GM13977 (cell line): ENCODE measurements at regions not wholly inside any gene's neighbourhood (a gene's known extent, or its start where the extent isn't known, plus 50 kb on each side); places are given as distances from the start of the nearest gene placed in this dataset.
"Not testable (repeated sequence)": the region's sequence is repeated elsewhere in the genome, so short reads cannot be mapped to it uniquely, and the experiment has no call there.

ENCODE experiments used
- DNase-seq: peaks from one replicate; pipeline ENCODE4 v3.0.0; 2012; ENCODE audit warnings: low spot score
- CTCF ChIP-seq: IDR thresholded peaks from 2 replicates; pipeline ENCODE4 v1.5.1; 2012; ENCODE audit warnings: mild to moderate bottlenecking, control low read depth; ENCODE audit not compliant: insufficient read depth; ENCODE audit errors: extremely low read depth, missing control alignments
- in situ Hi-C: fragments of 300-500 bp; cut with MboI; formaldehyde crosslinking; loops from one replicate; pipeline ENCODE4 v1.12.0; 2022; ENCODE audit warnings: low sequenced_read_pairs, low pct_unique_long_range_greater_than_20kb, mixed read lengths, inconsistent platforms; ENCODE audit not compliant: unreplicated experiment

DNA sequence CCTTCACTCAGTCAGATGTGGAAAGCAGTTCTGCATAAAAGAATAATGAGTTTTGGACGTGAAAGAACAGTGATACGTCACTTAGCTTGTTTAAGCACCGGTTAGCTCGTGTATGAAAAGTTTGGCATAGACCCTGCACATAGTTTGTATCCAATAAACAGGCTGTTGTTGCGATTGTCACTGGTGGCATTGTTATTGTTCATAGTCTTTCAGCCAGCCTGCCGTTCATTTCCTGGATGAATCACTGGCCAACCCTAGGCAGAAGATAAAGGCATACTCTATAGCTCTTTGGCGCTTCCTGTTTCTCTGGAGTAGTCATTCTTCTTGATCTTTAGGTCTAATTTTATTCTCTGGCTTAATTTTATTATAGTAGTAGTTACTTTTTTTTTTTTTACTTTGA is 57.8 kb upstream of the ANKRD30A start:
- no peak for DNase-seq
- in situ Hi-C loops: no loop called here
- no peak for TF ChIP-seq CTCF

GRCh38 chr10:37062296-37062695 is 63.1 kb upstream of the ANKRD30A start:
- in situ Hi-C loops, DNase-seq: not testable (repeated sequence)

DNA sequence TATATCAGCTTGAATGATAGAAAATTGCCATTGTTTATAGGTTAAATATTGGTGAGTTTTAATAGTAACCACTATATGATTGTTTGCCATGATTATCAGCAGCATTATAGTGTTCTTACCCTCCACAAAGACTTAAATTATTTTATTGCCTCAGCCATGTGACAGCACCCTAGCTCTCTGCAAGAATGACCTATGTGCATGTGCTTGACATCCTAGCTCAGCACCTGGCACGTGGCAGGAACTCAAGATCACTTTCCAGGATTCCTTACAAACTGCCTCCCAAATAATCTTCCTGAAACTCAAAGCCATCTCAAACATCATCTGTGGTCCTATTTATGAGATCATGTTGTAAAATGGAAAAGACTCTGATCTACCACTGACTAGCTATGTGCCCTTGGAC is 68.1 kb upstream of the ANKRD30A start:
- TF ChIP-seq CTCF: no peak
- DNase-seq: no peak
- in situ Hi-C loops: no loop called here

- in situ Hi-C loops: no loop called here
- DNase-seq: no peak
- no peak for TF ChIP-seq CTCF
Measured at GRCh38 chr10:37053476-37053875, 71.9 kb upstream of the ANKRD30A start.

- DNase-seq, in situ Hi-C loops: not testable (repeated sequence)
Measured at GRCh38 chr10:37049982-37050381, 75.4 kb upstream of the ANKRD30A start.

DNA sequence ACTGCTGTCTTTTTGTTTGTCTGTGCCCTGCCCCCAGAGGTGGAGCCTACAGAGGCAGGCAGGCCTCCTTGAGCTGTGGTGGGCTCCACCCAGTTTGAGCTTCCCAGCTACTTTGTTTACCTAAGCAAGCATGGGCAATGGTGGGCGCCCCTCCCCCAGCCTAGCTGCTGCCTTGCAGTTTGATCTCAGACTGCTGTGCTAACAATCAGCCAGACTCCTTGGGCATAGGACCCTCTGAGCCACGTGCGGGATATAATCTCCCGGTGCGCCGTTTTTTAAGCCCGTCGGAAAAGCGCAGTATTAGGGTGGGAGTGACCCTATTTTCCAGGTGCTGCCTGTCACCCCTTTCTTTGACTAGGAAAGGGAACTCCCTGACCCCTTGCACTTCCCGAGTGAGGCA is 81.1 kb upstream of the ANKRD30A start:
- DNase-seq, in situ Hi-C loops: not testable (repeated sequence)

- in situ Hi-C loops: no loop called here
- no peak for TF ChIP-seq CTCF
- DNase-seq: no peak
Measured at GRCh38 chr10:37035853-37036252, 89.5 kb upstream of the ANKRD30A start.

GRCh38 chr10:37015498-37015897 is 109.9 kb upstream of the ANKRD30A start:
- TF ChIP-seq CTCF: no peak
- in situ Hi-C loops: no loop called here

More at GRCh38 chr10:37015498-37015897, 109.9 kb upstream of the ANKRD30A start:
- DNase-seq: no peak
